Hepatocyte (in vitro differentiated cells): ENCODE measurements at regions not wholly inside any gene's neighbourhood (a gene's known extent, or its start where the extent isn't known, plus 50 kb on each side); places are given as distances from the start of the nearest gene placed in this dataset.

ENCODE experiments used
- CTCF ChIP-seq: fragments of 200-600 bp; sonication (generic); IDR thresholded peaks from 2 replicates; pipeline ENCODE4 v1.5.1; 2016; ENCODE audit warnings: antibody characterized with exemption, mild to moderate bottlenecking; ENCODE audit not compliant: poor library complexity
- EZH2 ChIP-seq: fragments of 200-600 bp; sonication (generic); IDR thresholded peaks from 2 replicates; pipeline ENCODE4 v1.6.1; 2016; ENCODE audit warnings: antibody characterized with exemption, mild to moderate bottlenecking, borderline replicate concordance
- EZH2phosphoT487 ChIP-seq: fragments of 200-600 bp; sonication (generic); IDR thresholded peaks from one replicate; pipeline ENCODE4 v1.6.1; 2018; ENCODE audit warnings: antibody characterized with exemption, mild to moderate bottlenecking, low read depth, moderate library complexity; ENCODE audit not compliant: unreplicated experiment, severe bottlenecking

GRCh38 chr3:4138150-4138785, 164.9 kb upstream of the SETMAR start:
- TF ChIP-seq CTCF = no peak
- no peak for TF ChIP-seq EZH2
- TF ChIP-seq EZH2phosphoT487 = no peak
